ENCODE measurements at regions not wholly inside any gene's neighbourhood (a gene's known extent, or its start where the extent isn't known, plus 50 kb on each side); places are given as distances from the start of the nearest gene placed in this dataset.

GRCh38 chr10:128934492-128934891, 532.5 kb upstream of the MGMT start:
- intact Hi-C loops (cut with micrococcal nuclease) = no loop called here
- Histone ChIP-seq H3K9me2 (ENCODE audit: insufficient read depth) (no peaks in the 10 kb centered on the region), H3K4me2 (ENCODE audit: low read length) (no peak overlapping the region), H3K9me3 (ENCODE audit: control insufficient read depth in 1 of 2, insufficient read depth in 1 of 2, low read depth in 1 of 2, low read length in 2 of 2) (peaks cover 0 to 6% of the 10 kb centered on the region in 2 experiments; a peak in 1 of 4 replicates), H3K4me3 (replicated peaks in 1 of 2; ENCODE audit: low read depth in 1 of 2, low read length in 2 of 2) (no peak overlapping the region), H2AFZ (ENCODE audit: low read depth, low read length, poor library complexity, severe bottlenecking) (no peak overlapping the region), H3K27ac (ENCODE audit: low read depth, low read length) (no peak overlapping the region), H3K27me3 (ENCODE audit: insufficient read depth, low read length) (peaks cover 4% of the 10 kb centered on the region; the same call in 1 of the 2 replicates), H4K20me1 (ENCODE audit: insufficient read depth) (no peaks in the 10 kb centered on the region), H3K79me2 (ENCODE audit: insufficient read depth, low read length) (no peaks in the 10 kb centered on the region), H3K9ac (ENCODE audit: low read length) (no peak overlapping the region), H3K36me3 (ENCODE audit: control insufficient read depth in 1 of 2, insufficient read depth in 2 of 2, low read length in 2 of 2) (no peaks in the 10 kb centered on the region), H3K4me1 (ENCODE audit: control insufficient read depth in 1 of 2, insufficient read depth in 2 of 2, low read length in 2 of 2) (no peaks in the 10 kb centered on the region)
- ChIA-PET RAD21 (ENCODE audit: low non-redundant PET in 1 of 2, low total read pairs in 2 of 2, uncharacterized antibody in 2 of 2, unreplicated experiment in 2 of 2) (no interaction called here), POLR2A (no interaction called here), CTCF (no interaction called here)
- TF ChIP-seq ZFX (IDR thresholded peaks at IDR 0.05) = no peak
- no peak for TF ChIP-seq TCF7L2 (IDR thresholded peaks at IDR 0.05; ENCODE audit: borderline replicate concordance, extremely low read depth, insufficient read depth, insufficient read length)
- TF ChIP-seq RAD21 (IDR thresholded peaks at IDR 0.05; ENCODE audit: low read depth) = no peak
- TF ChIP-seq SIN3A (IDR thresholded peaks at IDR 0.05; ENCODE audit: low read depth) = no peak
- no peak for TF ChIP-seq ZNF274 (IDR thresholded peaks at IDR 0.05; ENCODE audit: low read depth, low read length)
- no peak for TF ChIP-seq SRF (IDR thresholded peaks at IDR 0.05; ENCODE audit: low read depth)
- TF ChIP-seq FOSL1 (IDR thresholded peaks at IDR 0.05; ENCODE audit: low read depth) = no peak
- TF ChIP-seq ELF1 (IDR thresholded peaks at IDR 0.05; ENCODE audit: borderline replicate concordance, low read depth) = no peak
- TF ChIP-seq, protein P1, sequence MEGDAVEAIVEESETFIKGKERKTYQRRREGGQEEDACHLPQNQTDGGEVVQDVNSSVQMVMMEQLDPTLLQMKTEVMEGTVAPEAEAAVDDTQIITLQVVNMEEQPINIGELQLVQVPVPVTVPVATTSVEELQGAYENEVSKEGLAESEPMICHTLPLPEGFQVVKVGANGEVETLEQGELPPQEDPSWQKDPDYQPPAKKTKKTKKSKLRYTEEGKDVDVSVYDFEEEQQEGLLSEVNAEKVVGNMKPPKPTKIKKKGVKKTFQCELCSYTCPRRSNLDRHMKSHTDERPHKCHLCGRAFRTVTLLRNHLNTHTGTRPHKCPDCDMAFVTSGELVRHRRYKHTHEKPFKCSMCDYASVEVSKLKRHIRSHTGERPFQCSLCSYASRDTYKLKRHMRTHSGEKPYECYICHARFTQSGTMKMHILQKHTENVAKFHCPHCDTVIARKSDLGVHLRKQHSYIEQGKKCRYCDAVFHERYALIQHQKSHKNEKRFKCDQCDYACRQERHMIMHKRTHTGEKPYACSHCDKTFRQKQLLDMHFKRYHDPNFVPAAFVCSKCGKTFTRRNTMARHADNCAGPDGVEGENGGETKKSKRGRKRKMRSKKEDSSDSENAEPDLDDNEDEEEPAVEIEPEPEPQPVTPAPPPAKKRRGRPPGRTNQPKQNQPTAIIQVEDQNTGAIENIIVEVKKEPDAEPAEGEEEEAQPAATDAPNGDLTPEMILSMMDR (IDR thresholded peaks at IDR 0.05 in 2 of 3, conservative IDR thresholded peaks at IDR 0.05 in 1 of 3; ENCODE audit: borderline replicate concordance in 1 of 3, insufficient read depth in 1 of 3, low read depth in 2 of 3, low read length in 2 of 3) = no peak
- no peak for TF ChIP-seq MAX (IDR thresholded peaks at IDR 0.05)
- TF ChIP-seq POLR2AphosphoS5 (IDR thresholded peaks at IDR 0.05; ENCODE audit: low read depth, low read length) = no peak
- no peak for TF ChIP-seq SP1 (IDR thresholded peaks at IDR 0.05; ENCODE audit: low read depth)
- no peak for TF ChIP-seq JUND (IDR thresholded peaks at IDR 0.05)
- ATAC-seq (no peak), DNase-seq (ENCODE audit: low read depth, low spot score) (no peak)
- BruUV-seq (replicated peaks) = no TSS peak
